HG02759 (cell line): ENCODE measurements at regions not wholly inside any gene's neighbourhood (a gene's known extent, or its start where the extent isn't known, plus 50 kb on each side); places are given as distances from the start of the nearest gene placed in this dataset.

ENCODE experiments used
- ATAC-seq: cut with Tn5 transposase; IDR thresholded peaks from one replicate; pipeline ENCODE4 v1.9.1; 2021; ENCODE audit warnings: mild to moderate bottlenecking, moderate library complexity; ENCODE audit not compliant: unreplicated experiment

GRCh38 chr2:147098940-147099339, 745.9 kb upstream of the ACVR2A start:
- ATAC-seq: no peak

- ATAC-seq: no peak
Measured at GRCh38 chr2:147097747-147098146, 747.1 kb upstream of the ACVR2A start.

- ATAC-seq: no peak
Measured at GRCh38 chr2:147096671-147097070, 748.2 kb upstream of the ACVR2A start.

- no peak for ATAC-seq
Measured at GRCh38 chr2:147095376-147095775, 749.5 kb upstream of the ACVR2A start.

GRCh38 chr2:147094077-147094476, 750.8 kb upstream of the ACVR2A start:
- ATAC-seq: no peak

GRCh38 chr2:147092266-147092665, 752.6 kb upstream of the ACVR2A start:
- ATAC-seq: no peak

- ATAC-seq: no peak
Measured at GRCh38 chr2:147091448-147091847, 753.4 kb upstream of the ACVR2A start.

- no peak for ATAC-seq
Measured at GRCh38 chr2:147088871-147089270, 756.0 kb upstream of the ACVR2A start.

GRCh38 chr2:147086715-147087114, 758.1 kb upstream of the ACVR2A start:
- ATAC-seq: no peak

- no peak for ATAC-seq
Measured at GRCh38 chr2:147083664-147084063, 761.2 kb upstream of the ACVR2A start.

GRCh38 chr2:147082850-147083522, 761.8 kb upstream of the ACVR2A start:
- ATAC-seq: peak; percentile 94

GRCh38 chr2:147081831-147082230, 763.0 kb upstream of the ACVR2A start:
- no peak for ATAC-seq

- ATAC-seq: no peak
Measured at GRCh38 chr2:147076634-147077033, 768.2 kb upstream of the ACVR2A start.

GRCh38 chr2:147068071-147068470, 776.8 kb upstream of the ACVR2A start:
- ATAC-seq: no peak

- no peak for ATAC-seq
Measured at GRCh38 chr2:147067136-147067535, 777.7 kb upstream of the ACVR2A start.

- ATAC-seq: no peak
Measured at GRCh38 chr2:147062073-147062472, 782.8 kb upstream of the ACVR2A start.

- ATAC-seq: no peak
Measured at GRCh38 chr2:147061269-147061668, 783.6 kb upstream of the ACVR2A start.

- ATAC-seq: no peak
Measured at GRCh38 chr2:147057892-147058490, 786.8 kb upstream of the ACVR2A start.

GRCh38 chr2:147051814-147052213, 793.0 kb upstream of the ACVR2A start:
- no peak for ATAC-seq

GRCh38 chr2:147051248-147051647, 793.6 kb upstream of the ACVR2A start:
- no peak for ATAC-seq

GRCh38 chr2:147049957-147050356, 794.9 kb upstream of the ACVR2A start:
- no peak for ATAC-seq

- ATAC-seq: no peak
Measured at GRCh38 chr2:147046473-147046872, 798.4 kb upstream of the ACVR2A start.

GRCh38 chr2:147045113-147045512, 799.7 kb upstream of the ACVR2A start:
- ATAC-seq: peak; percentile 74
